B cell (primary cell): ENCODE measurements at regions not wholly inside any gene's neighbourhood (a gene's known extent, or its start where the extent isn't known, plus 50 kb on each side); places are given as distances from the start of the nearest gene placed in this dataset.

ENCODE experiments used
- EZH2 ChIP-seq: IDR thresholded peaks from 2 replicates; pipeline ENCODE4 v1.6.1; 2012; ENCODE audit warnings: borderline replicate concordance, low read depth, mild to moderate bottlenecking, moderate library complexity, low read length; ENCODE audit not compliant: insufficient read depth, poor library complexity, severe bottlenecking
- TF ChIP-seq, protein P1 (sequence below): fragments of 200-600 bp; IDR thresholded peaks from one replicate; pipeline ENCODE4 v1.8.0; 2022; ENCODE audit warnings: antibody characterized with exemption, mild to moderate bottlenecking

DNA sequence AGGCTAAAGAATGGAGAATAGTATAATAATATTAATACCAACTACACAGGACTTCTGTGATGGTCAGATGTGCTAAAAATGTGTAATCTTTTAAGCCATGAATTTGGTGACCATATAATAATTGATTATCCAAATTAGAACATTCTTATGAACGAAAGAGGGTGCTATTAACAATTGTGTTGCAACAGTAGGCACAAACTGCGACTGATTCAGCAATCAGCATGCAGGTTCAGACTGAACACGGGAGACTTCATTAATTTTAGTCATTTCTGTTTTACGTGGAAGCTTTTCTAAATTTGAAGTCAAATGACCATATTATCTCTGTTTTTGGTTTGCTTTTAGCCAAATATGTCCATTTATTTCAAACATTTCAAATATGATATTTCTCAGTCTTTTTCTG lies 54.6 kb upstream of the CHST9 start:
- TF ChIP-seq, protein P1, sequence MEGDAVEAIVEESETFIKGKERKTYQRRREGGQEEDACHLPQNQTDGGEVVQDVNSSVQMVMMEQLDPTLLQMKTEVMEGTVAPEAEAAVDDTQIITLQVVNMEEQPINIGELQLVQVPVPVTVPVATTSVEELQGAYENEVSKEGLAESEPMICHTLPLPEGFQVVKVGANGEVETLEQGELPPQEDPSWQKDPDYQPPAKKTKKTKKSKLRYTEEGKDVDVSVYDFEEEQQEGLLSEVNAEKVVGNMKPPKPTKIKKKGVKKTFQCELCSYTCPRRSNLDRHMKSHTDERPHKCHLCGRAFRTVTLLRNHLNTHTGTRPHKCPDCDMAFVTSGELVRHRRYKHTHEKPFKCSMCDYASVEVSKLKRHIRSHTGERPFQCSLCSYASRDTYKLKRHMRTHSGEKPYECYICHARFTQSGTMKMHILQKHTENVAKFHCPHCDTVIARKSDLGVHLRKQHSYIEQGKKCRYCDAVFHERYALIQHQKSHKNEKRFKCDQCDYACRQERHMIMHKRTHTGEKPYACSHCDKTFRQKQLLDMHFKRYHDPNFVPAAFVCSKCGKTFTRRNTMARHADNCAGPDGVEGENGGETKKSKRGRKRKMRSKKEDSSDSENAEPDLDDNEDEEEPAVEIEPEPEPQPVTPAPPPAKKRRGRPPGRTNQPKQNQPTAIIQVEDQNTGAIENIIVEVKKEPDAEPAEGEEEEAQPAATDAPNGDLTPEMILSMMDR, result no peak
- TF ChIP-seq EZH2, result no peak
